Ectodermal cell (in vitro differentiated cells): ENCODE measurements at regions not wholly inside any gene's neighbourhood (a gene's known extent, or its start where the extent isn't known, plus 50 kb on each side); places are given as distances from the start of the nearest gene placed in this dataset.

Experiments used
- H3K27ac ChIP-seq: 2 replicates; pipeline ENCODE4 v1.7.0; 2013; ENCODE audit warnings: mild to moderate bottlenecking, low read depth, low read length; ENCODE audit not compliant: insufficient read depth, poor library complexity, severe bottlenecking
- H3K27me3 ChIP-seq: 2 replicates; pipeline ENCODE4 v1.7.0; 2013; ENCODE audit warnings: mild to moderate bottlenecking, low read length; ENCODE audit not compliant: insufficient read depth, control insufficient read depth, poor library complexity, severe bottlenecking
- H3K36me3 ChIP-seq: one replicate; pipeline ENCODE4 v1.7.0; 2013; ENCODE audit warnings: low read length; ENCODE audit not compliant: control insufficient read depth, insufficient read depth
- H3K4me1 ChIP-seq: one replicate; pipeline ENCODE4 v1.7.0; 2013; ENCODE audit warnings: low read length; ENCODE audit not compliant: control insufficient read depth, insufficient read depth
- H3K4me3 ChIP-seq: 2 replicates; pipeline ENCODE4 v1.7.0; 2013; ENCODE audit warnings: low read depth, low read length, control low read depth; ENCODE audit not compliant: insufficient read depth
- H3K9me3 ChIP-seq: 2 replicates; pipeline ENCODE4 v1.7.0; 2013; ENCODE audit warnings: mild to moderate bottlenecking, low read length, moderate library complexity; ENCODE audit not compliant: control insufficient read depth
- WGBS, 2 experiments: methylation state at CpG; one replicate each; pipeline ENCODE4 v1.1.7; 2013; ENCODE audit warnings: missing lambda C conversion rate in 2 of 2; 5-methylcytosine and 5-hydroxymethylcytosine counted together

DNA sequence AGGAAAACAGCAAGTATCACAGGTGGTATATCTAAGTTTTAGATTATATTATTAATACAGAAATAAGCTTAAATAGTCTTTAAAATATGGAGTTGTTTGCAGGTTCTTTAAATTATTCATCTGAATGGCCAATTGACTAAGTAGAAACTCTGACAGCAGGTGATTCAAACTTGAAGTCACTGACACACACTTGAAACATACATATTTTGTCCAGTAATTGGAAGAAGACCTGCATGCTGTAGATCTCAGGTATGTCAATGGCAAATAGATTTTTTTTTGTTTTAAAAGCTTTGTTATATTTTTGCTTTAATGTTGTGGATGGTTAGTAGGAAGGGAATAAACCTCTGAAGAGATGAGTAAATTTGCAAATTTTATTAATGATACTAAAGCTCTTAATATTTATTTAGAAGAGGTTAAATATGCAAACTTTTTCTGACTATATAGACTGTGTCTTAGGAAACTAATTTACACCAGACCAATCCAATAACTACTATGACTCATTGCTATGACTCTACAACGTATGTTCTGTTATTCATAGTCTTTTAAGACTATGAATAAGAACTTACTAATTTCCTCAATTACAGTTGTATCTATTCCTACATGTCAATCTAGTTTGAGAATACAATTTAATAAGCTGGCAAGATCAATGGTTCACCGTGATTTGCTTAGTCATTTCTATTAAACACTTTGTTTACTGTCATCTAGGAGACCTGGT lies 53.9 kb upstream of the RORB start:
- Histone ChIP-seq H3K36me3 (no peaks in the 10 kb centered on the region), H3K9me3 (no peaks in the 10 kb centered on the region), H3K27me3 (no peaks in the 10 kb centered on the region), H3K4me1 (no peaks in the 10 kb centered on the region), H3K27ac (no peak overlapping the region), H3K4me3 (no peak overlapping the region)
- 93 to 100% methylated on average over 1 to 2 of the region's 2 CpGs for WGBS, 2 experiments

DNA sequence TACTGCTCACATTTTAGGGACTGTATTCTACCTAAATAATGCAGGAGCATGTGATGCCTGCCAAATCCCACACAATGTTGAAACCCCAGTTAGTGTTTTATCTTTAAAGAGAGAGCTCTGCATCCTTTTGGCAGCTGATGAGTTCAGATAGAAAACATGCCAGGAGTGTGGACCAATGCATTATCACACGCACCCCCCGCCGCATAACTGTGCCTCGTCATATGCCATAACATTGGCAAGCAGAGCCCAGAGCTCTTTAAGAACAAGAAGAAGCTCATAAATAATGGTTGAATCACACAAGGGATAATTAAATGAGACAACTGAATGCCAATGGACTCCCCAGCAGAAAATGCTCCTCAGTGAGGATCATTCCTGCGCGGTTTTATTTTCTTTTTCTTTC lies 52.8 kb upstream of the RORB start:
- no peaks in the 10 kb centered on the region for H3K4me1 ChIP-seq
- no peaks in the 10 kb centered on the region for H3K9me3 ChIP-seq
- H3K36me3 ChIP-seq: no peaks in the 10 kb centered on the region
- H3K27ac ChIP-seq: no peak overlapping the region
- WGBS, 2 experiments: 98 to 99% methylated on average over 6 of the region's 6 CpGs
- H3K4me3 ChIP-seq: no peak overlapping the region
- no peaks in the 10 kb centered on the region for H3K27me3 ChIP-seq
